MCF 10A (cell line): ENCODE measurements at regions not wholly inside any gene's neighbourhood (a gene's known extent, or its start where the extent isn't known, plus 50 kb on each side); places are given as distances from the start of the nearest gene placed in this dataset.
A peak's percentile ranks its signal among the peaks of the same experiment; 100 is the strongest.

Experiments used
- BruUV-seq: library from RNA; stranded (reverse); fragments of 400-500 nt; replicated peaks from 2 replicates; lab custom pipeline; 2021; lab: Mats Ljungman, UMichigan
- CTCF ChIA-PET: fragments of 300-600 bp; sonication (Branson Sonifier 250); formaldehyde crosslinking; extraction: SDS; loops from one replicate; lab custom pipeline; 2021; ENCODE audit warnings: antibody characterized with exemption, inconsistent platforms; lab: Yijun Ruan, JAX
- POLR2A ChIA-PET: fragments of 300-600, 350-650 bp; sonication (Branson Sonifier 250); formaldehyde crosslinking; extraction: SDS; loops from one replicate; lab custom pipeline; 2020; ENCODE audit warnings: antibody characterized with exemption, inconsistent platforms; lab: Yijun Ruan, JAX
- DNase-seq: peaks from one replicate; pipeline ENCODE4 v3.0.0-alpha.2; 2018; ENCODE audit not compliant: unreplicated experiment
- H3K27ac Mint-ChIP-seq: one replicate; pipeline ENCODE4 v1.8.0; 2022; ENCODE audit warnings: mild to moderate bottlenecking, low read depth, mixed read lengths; ENCODE audit not compliant: unreplicated experiment
- H3K27me3 Mint-ChIP-seq: one replicate; pipeline ENCODE4 v1.8.0; 2022; ENCODE audit warnings: mixed read lengths; ENCODE audit not compliant: insufficient read depth, unreplicated experiment
- H3K36me3 Mint-ChIP-seq: one replicate; pipeline ENCODE4 v1.8.0; 2022; ENCODE audit warnings: mild to moderate bottlenecking, moderate library complexity, mixed read lengths; ENCODE audit not compliant: insufficient read depth, unreplicated experiment
- H3K4me1 Mint-ChIP-seq: one replicate; pipeline ENCODE4 v1.8.0; 2022; ENCODE audit warnings: mixed read lengths; ENCODE audit not compliant: insufficient read depth, unreplicated experiment
- H3K4me3 Mint-ChIP-seq: one replicate; pipeline ENCODE4 v1.8.0; 2022; ENCODE audit warnings: mild to moderate bottlenecking, moderate library complexity, mixed read lengths; ENCODE audit not compliant: unreplicated experiment
- H3K9me3 Mint-ChIP-seq: one replicate; pipeline ENCODE4 v1.8.0; 2022; ENCODE audit warnings: mixed read lengths; ENCODE audit not compliant: unreplicated experiment
- intact Hi-C: fragments of 100-400 bp; cut with micrococcal nuclease; formaldehyde crosslinking; loops from 2 replicates; pipeline ENCODE4 v1.14.1; 2022
- TF ChIP-seq, protein P1 (sequence below): fragments of 200-600 bp; IDR thresholded peaks from one replicate; pipeline ENCODE4 v1.8.0; 2022; ENCODE audit warnings: antibody characterized with exemption, mild to moderate bottlenecking; ENCODE audit not compliant: unreplicated experiment

GRCh38 chr4:96154676-96155075 is 314.8 kb downstream of the PDHA2 start:
- BruUV-seq, result no TSS peak
- H3K27me3 Mint-ChIP-seq, result no peaks in the 10 kb centered on the region
- TF ChIP-seq, protein P1, sequence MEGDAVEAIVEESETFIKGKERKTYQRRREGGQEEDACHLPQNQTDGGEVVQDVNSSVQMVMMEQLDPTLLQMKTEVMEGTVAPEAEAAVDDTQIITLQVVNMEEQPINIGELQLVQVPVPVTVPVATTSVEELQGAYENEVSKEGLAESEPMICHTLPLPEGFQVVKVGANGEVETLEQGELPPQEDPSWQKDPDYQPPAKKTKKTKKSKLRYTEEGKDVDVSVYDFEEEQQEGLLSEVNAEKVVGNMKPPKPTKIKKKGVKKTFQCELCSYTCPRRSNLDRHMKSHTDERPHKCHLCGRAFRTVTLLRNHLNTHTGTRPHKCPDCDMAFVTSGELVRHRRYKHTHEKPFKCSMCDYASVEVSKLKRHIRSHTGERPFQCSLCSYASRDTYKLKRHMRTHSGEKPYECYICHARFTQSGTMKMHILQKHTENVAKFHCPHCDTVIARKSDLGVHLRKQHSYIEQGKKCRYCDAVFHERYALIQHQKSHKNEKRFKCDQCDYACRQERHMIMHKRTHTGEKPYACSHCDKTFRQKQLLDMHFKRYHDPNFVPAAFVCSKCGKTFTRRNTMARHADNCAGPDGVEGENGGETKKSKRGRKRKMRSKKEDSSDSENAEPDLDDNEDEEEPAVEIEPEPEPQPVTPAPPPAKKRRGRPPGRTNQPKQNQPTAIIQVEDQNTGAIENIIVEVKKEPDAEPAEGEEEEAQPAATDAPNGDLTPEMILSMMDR, result no peak
- POLR2A ChIA-PET, result no interaction called here
- no peak overlapping the region for H3K27ac Mint-ChIP-seq
- H3K4me3 Mint-ChIP-seq, result no peak overlapping the region
- no peaks in the 10 kb centered on the region for H3K9me3 Mint-ChIP-seq
- DNase-seq, result no peak
- no peaks in the 10 kb centered on the region for H3K36me3 Mint-ChIP-seq
- intact Hi-C loops, result no loop called here
- CTCF ChIA-PET, result interaction anchor here (0.6 kb wide), 1 partner anchor 10 kb away, joined by 3 read pairs; no protein-coding TSS in a partner anchor
- H3K4me1 Mint-ChIP-seq, result no peaks in the 10 kb centered on the region

DNA sequence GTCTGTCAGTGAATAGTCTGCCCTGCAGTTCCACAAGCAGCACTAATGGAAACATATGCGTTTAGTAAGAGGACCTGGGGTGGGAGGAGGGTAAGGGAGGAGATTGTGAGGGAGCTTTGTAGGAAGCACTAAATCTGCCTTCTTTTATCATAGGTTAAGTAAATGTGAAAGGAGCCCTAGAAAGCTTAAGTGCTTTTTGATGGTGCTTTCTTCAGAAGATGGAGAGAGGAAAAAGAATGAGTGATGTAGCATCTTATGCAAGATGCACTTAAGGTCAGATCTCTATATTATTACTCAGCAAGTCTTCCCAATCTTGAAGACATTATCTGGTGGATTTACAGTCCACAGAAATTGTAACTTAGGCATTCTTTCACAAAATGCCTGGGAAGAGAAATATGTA is 322.7 kb downstream of the PDHA2 start:
- intact Hi-C loops, result no loop called here
- BruUV-seq, result no TSS peak
- H3K4me3 Mint-ChIP-seq, result no peak overlapping the region
- no peaks in the 10 kb centered on the region for H3K9me3 Mint-ChIP-seq
- H3K27me3 Mint-ChIP-seq, result no peaks in the 10 kb centered on the region
- DNase-seq, result no peak
- TF ChIP-seq, protein P1, result no peak
- peaks cover 22% of the 10 kb centered on the region for H3K4me1 Mint-ChIP-seq
- ChIA-PET POLR2A (no interaction called here), CTCF (interaction anchor here (0.5 kb wide), 1 partner anchor 616 kb away, joined by 4 read pairs; no protein-coding TSS in a partner anchor)
- H3K27ac Mint-ChIP-seq, result no peak overlapping the region
- H3K36me3 Mint-ChIP-seq, result no peaks in the 10 kb centered on the region

DNA sequence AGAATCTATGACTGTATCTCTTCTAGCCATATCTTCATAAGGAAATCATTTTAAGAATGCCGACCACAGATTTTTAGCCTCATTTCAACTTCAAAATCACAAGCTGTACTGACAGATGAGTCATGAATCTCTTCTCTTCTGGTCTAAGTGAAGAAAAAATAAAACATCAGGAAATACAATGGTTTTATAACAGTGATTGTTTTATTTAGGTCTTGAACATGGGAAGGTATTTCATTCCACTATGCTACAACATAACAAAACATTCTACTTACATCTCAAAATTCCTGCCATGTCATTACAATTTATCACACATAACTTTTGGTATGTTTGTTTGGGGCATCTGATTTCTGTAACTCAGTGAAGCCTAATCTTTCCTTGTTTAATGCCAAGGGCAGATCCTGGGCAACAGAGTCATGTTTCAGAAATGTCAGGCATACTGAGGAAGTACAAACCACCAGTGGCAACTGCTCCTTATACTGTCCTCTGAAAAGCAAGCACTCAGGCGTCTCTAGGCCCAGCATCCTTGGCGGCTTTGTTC is 325.0 kb downstream of the PDHA2 start:
- ChIA-PET CTCF (interaction anchor here (0.8 kb wide), 1 partner anchor 10 kb away, joined by 3 read pairs; no protein-coding TSS in a partner anchor), POLR2A (no interaction called here)
- TF ChIP-seq, protein P1, result no peak
- Mint-ChIP-seq H3K27me3 (no peaks in the 10 kb centered on the region), H3K4me1 (peaks cover 22% of the 10 kb centered on the region), H3K27ac (peak overlapping the region; percentile 63), H3K4me3 (no peak overlapping the region), H3K9me3 (no peaks in the 10 kb centered on the region), H3K36me3 (no peaks in the 10 kb centered on the region)
- intact Hi-C loops, result no loop called here
- DNase-seq, result peak; percentile 26
- no TSS peak for BruUV-seq

GRCh38 chr4:96166806-96167205 is 326.9 kb downstream of the PDHA2 start:
- no TSS peak for BruUV-seq
- intact Hi-C loops, result no loop called here
- Mint-ChIP-seq H3K4me3 (no peak overlapping the region), H3K27ac (no peak overlapping the region), H3K36me3 (no peaks in the 10 kb centered on the region), H3K4me1 (peaks cover 22% of the 10 kb centered on the region), H3K9me3 (no peaks in the 10 kb centered on the region), H3K27me3 (no peaks in the 10 kb centered on the region)
- TF ChIP-seq, protein P1, result no peak
- POLR2A ChIA-PET, result interaction anchor here (0.7 kb wide), 1 partner anchor 69 kb away, joined by 3 read pairs; no protein-coding TSS in a partner anchor
- peak; percentile 55 for DNase-seq
- CTCF ChIA-PET, result no interaction called here
